GM12878 (cell line): ENCODE measurements at regions not wholly inside any gene's neighbourhood (a gene's known extent, or its start where the extent isn't known, plus 50 kb on each side); places are given as distances from the start of the nearest gene placed in this dataset.

Experiments used
- GATAD2B ChIP-seq: fragments of 450-650 bp; conservative IDR thresholded peaks from 2 replicates; pipeline ENCODE4 v1.6.1; 2017; ENCODE audit warnings: low read depth, mild to moderate bottlenecking, moderate library complexity
- JUNB ChIP-seq: IDR thresholded peaks from 2 replicates; pipeline ENCODE4 v1.6.1; 2016; ENCODE audit warnings: antibody characterized with exemption, mild to moderate bottlenecking
- MAX ChIP-seq: IDR thresholded peaks from 2 replicates; pipeline ENCODE4 v1.6.1; 2012; ENCODE audit warnings: low read depth, low read length, improper control_type of control experiment
- PAX5 ChIP-seq: IDR thresholded peaks from 2 replicates; pipeline ENCODE4 v1.6.1; 2011; ENCODE audit warnings: low read depth, low read length, borderline replicate concordance
- POLR2AphosphoS2 ChIP-seq: IDR thresholded peaks from 2 replicates; pipeline ENCODE4 v1.6.1; 2011; ENCODE audit warnings: low read depth, mild to moderate bottlenecking, low read length, improper control_type of control experiment, moderate library complexity
- POLR2AphosphoS5 ChIP-seq: IDR thresholded peaks from 2 replicates; pipeline ENCODE4 v1.6.1; 2011; ENCODE audit warnings: mild to moderate bottlenecking, low read length, inconsistent platforms
- RAD21 ChIP-seq: IDR thresholded peaks from 2 replicates; pipeline ENCODE4 v1.6.1; 2011; ENCODE audit warnings: mild to moderate bottlenecking, low read depth, low read length, moderate library complexity; ENCODE audit not compliant: insufficient read depth
- SRF ChIP-seq, 2 experiments: IDR thresholded peaks; 2 replicates each; pipeline ENCODE4 v1.6.1; 2011; ENCODE audit warnings: low read depth in 2 of 2, low read length in 2 of 2, mild to moderate bottlenecking in 1 of 2, moderate library complexity in 1 of 2
- SUZ12 ChIP-seq: fragments of 200-600 bp; sonication (generic); IDR thresholded peaks from one replicate; pipeline ENCODE4 v1.6.1; 2018; ENCODE audit warnings: antibody characterized with exemption, mild to moderate bottlenecking; ENCODE audit not compliant: unreplicated experiment
- TF ChIP-seq, protein P1 (sequence below), 3 experiments: IDR thresholded peaks in 2 of 3; conservative IDR thresholded peaks in 1 of 3; 2 replicates each; pipeline ENCODE4 v1.5.1; 2011; ENCODE audit warnings: low read depth in 3 of 3, low read length in 3 of 3, mild to moderate bottlenecking in 3 of 3, control low read depth in 2 of 3, moderate library complexity in 2 of 3, inconsistent platforms in 1 of 3, mixed read lengths in 1 of 3; ENCODE audit not compliant: control insufficient read depth in 2 of 3, insufficient read depth in 1 of 3; ENCODE audit errors: extremely low read depth in 1 of 3
- TF ChIP-seq, protein P2 (sequence below): IDR thresholded peaks from 2 replicates; pipeline ENCODE4 v1.6.1; 2012; ENCODE audit warnings: mild to moderate bottlenecking, low read depth, low read length
- TF ChIP-seq, protein P3 (sequence below): fragments of 450-650 bp; IDR thresholded peaks from 2 replicates; pipeline ENCODE4 v1.6.1; 2017; ENCODE audit warnings: low read depth, mild to moderate bottlenecking, moderate library complexity

GRCh38 chr4:188658958-188659522 is 519.8 kb downstream of the TRIML1 start:
- TF ChIP-seq PAX5 (no peak), RAD21 (no peak), POLR2AphosphoS5 (no peak), POLR2AphosphoS2 (no peak), SRF (IDR thresholded peaks at IDR 0.05; ENCODE audit: low read depth in 2 of 2, low read length in 2 of 2) (no peak), JUNB (no peak), MAX (no peak), SUZ12 (no peak), GATAD2B (no peak)
- TF ChIP-seq, protein P1, sequence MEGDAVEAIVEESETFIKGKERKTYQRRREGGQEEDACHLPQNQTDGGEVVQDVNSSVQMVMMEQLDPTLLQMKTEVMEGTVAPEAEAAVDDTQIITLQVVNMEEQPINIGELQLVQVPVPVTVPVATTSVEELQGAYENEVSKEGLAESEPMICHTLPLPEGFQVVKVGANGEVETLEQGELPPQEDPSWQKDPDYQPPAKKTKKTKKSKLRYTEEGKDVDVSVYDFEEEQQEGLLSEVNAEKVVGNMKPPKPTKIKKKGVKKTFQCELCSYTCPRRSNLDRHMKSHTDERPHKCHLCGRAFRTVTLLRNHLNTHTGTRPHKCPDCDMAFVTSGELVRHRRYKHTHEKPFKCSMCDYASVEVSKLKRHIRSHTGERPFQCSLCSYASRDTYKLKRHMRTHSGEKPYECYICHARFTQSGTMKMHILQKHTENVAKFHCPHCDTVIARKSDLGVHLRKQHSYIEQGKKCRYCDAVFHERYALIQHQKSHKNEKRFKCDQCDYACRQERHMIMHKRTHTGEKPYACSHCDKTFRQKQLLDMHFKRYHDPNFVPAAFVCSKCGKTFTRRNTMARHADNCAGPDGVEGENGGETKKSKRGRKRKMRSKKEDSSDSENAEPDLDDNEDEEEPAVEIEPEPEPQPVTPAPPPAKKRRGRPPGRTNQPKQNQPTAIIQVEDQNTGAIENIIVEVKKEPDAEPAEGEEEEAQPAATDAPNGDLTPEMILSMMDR (IDR thresholded peaks at IDR 0.05 in 2 of 3, conservative IDR thresholded peaks at IDR 0.05 in 1 of 3; ENCODE audit: control insufficient read depth in 2 of 3, extremely low read depth in 1 of 3, insufficient read depth in 1 of 3, low read depth in 3 of 3, low read length in 3 of 3) = no peak
- TF ChIP-seq, protein P2, sequence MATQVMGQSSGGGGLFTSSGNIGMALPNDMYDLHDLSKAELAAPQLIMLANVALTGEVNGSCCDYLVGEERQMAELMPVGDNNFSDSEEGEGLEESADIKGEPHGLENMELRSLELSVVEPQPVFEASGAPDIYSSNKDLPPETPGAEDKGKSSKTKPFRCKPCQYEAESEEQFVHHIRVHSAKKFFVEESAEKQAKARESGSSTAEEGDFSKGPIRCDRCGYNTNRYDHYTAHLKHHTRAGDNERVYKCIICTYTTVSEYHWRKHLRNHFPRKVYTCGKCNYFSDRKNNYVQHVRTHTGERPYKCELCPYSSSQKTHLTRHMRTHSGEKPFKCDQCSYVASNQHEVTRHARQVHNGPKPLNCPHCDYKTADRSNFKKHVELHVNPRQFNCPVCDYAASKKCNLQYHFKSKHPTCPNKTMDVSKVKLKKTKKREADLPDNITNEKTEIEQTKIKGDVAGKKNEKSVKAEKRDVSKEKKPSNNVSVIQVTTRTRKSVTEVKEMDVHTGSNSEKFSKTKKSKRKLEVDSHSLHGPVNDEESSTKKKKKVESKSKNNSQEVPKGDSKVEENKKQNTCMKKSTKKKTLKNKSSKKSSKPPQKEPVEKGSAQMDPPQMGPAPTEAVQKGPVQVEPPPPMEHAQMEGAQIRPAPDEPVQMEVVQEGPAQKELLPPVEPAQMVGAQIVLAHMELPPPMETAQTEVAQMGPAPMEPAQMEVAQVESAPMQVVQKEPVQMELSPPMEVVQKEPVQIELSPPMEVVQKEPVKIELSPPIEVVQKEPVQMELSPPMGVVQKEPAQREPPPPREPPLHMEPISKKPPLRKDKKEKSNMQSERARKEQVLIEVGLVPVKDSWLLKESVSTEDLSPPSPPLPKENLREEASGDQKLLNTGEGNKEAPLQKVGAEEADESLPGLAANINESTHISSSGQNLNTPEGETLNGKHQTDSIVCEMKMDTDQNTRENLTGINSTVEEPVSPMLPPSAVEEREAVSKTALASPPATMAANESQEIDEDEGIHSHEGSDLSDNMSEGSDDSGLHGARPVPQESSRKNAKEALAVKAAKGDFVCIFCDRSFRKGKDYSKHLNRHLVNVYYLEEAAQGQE = no peak
- TF ChIP-seq, protein P3, sequence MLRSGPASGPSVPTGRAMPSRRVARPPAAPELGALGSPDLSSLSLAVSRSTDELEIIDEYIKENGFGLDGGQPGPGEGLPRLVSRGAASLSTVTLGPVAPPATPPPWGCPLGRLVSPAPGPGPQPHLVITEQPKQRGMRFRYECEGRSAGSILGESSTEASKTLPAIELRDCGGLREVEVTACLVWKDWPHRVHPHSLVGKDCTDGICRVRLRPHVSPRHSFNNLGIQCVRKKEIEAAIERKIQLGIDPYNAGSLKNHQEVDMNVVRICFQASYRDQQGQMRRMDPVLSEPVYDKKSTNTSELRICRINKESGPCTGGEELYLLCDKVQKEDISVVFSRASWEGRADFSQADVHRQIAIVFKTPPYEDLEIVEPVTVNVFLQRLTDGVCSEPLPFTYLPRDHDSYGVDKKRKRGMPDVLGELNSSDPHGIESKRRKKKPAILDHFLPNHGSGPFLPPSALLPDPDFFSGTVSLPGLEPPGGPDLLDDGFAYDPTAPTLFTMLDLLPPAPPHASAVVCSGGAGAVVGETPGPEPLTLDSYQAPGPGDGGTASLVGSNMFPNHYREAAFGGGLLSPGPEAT = no peak
